ENCODE measurements at regions not wholly inside any gene's neighbourhood (a gene's known extent, or its start where the extent isn't known, plus 50 kb on each side); places are given as distances from the start of the nearest gene placed in this dataset.

GRCh38 chr11:11105361-11105760 is 247.5 kb upstream of the ZBED5 start:
- Histone ChIP-seq H3K4me3 (no peak overlapping the region), H3K27me3 (no peaks in the 10 kb centered on the region), H3K9me3 (no peaks in the 10 kb centered on the region), H3K4me1 (peaks cover 0 to 10% (median 0%) of the 10 kb centered on the region in 4 donors), H3K27ac (no peak overlapping the region), H3K36me3 (no peaks in the 10 kb centered on the region)
- no peak for TF ChIP-seq CTCF (IDR thresholded peaks at IDR 0.05)
- DNase-seq, result no peak
- intact Hi-C loops (cut with DNase I; ENCODE audit: low total_unique reads), result no loop called here

DNA sequence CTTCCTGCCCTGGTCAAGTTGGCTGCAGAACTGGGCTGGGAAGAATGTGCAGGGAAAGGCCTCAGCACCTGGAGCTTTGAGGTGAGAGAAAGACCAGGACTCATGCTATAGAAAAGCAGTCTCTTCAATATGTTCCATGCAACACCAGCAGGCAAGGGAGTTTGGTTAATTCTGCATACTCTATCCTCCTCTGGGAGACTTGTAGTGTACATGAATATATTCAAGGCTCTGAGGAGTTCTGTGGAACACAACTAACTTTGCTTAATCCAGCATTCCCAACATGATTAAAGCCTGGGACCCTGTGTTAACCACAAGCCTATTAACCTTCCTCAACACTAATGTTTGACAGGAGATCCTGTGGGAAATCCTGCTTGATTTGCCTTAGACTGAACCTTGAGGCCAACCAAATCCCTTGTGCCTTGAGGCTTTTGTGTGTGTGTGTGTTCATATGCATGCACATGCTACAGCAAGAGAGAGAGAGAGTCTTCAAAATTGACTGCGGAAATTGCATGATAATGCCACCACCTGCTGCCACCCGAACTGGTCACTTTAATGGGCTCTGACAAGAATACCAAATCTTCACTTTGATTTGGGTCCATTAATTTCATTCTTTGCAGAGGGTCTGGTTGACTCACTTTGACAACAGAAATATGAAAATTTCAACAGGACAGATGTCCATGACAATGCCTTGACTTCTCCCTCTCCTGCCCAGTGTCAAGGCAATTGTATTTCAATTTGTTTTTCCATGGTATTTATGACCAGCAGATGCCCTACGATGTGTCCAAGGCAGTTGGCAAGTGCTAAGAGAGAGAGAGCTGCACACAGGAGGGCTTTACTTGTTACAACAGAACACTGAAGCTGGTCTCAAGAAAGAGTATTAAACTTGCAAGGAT is 238.2 kb upstream of the ZBED5 start:
- DNase-seq, result no peak
- intact Hi-C loops (cut with DNase I; ENCODE audit: low total_unique reads), result no loop called here
- TF ChIP-seq CTCF (IDR thresholded peaks at IDR 0.05), result no peak

GRCh38 chr11:11090495-11090894 is 232.6 kb upstream of the ZBED5 start:
- DNase-seq, result no peak
- Histone ChIP-seq H3K4me1 (no peaks in the 10 kb centered on the region), H3K27me3 (no peaks in the 10 kb centered on the region), H3K4me3 (no peak overlapping the region), H3K9me3 (no peaks in the 10 kb centered on the region), H3K36me3 (no peaks in the 10 kb centered on the region), H3K27ac (no peak overlapping the region)
- intact Hi-C loops (cut with DNase I; ENCODE audit: low total_unique reads), result no loop called here
- TF ChIP-seq CTCF (IDR thresholded peaks at IDR 0.05), result no peak

More for the DNA sequence above, 238.2 kb upstream of the ZBED5 start:
- Histone ChIP-seq H3K4me3 (no peak overlapping the region), H3K36me3 (no peaks in the 10 kb centered on the region), H3K9me3 (no peaks in the 10 kb centered on the region), H3K27ac (no peak overlapping the region), H3K4me1 (peaks cover 0 to 12% (median 0%) of the 10 kb centered on the region in 4 donors), H3K27me3 (no peaks in the 10 kb centered on the region)

DNA sequence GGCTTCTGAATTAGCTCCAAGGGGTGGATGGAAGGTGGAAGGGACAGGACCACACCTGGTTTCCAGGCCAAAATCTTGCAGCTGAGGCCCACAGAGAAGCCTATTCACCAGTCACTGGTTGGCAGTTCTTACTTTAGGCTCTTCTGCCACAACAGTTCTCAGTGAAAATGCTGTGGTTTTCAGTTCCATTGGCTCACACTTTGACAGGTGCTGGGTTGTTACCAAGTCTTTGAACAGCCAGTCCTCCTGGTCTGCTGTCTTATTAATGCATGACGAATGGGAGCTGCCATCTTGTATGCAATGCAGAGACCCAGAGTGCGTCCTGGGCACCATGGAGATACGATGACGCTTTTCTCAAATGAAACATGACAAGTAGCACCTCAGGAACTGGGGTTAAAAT is 232.0 kb upstream of the ZBED5 start:
- DNase-seq, result no peak
- no peak for TF ChIP-seq CTCF (IDR thresholded peaks at IDR 0.05)
- H3K4me3 ChIP-seq, result no peak overlapping the region
- H3K9me3 ChIP-seq, result no peaks in the 10 kb centered on the region
- H3K4me1 ChIP-seq, result no peaks in the 10 kb centered on the region
- no peaks in the 10 kb centered on the region for H3K36me3 ChIP-seq
- intact Hi-C loops (cut with DNase I; ENCODE audit: low total_unique reads), result no loop called here
- no peak overlapping the region for H3K27ac ChIP-seq
- no peaks in the 10 kb centered on the region for H3K27me3 ChIP-seq

- Histone ChIP-seq H3K4me3 (no peak overlapping the region), H3K9me3 (no peaks in the 10 kb centered on the region), H3K4me1 (peaks cover 0 to 6% (median 0%) of the 10 kb centered on the region in 4 donors), H3K27ac (no peak overlapping the region), H3K27me3 (no peaks in the 10 kb centered on the region), H3K36me3 (no peaks in the 10 kb centered on the region)
- intact Hi-C loops (cut with DNase I; ENCODE audit: low total_unique reads), result no loop called here
- no peak for DNase-seq
- TF ChIP-seq CTCF (IDR thresholded peaks at IDR 0.05), result no peak
Measured at GRCh38 chr11:11086979-11087378, 229.1 kb upstream of the ZBED5 start.

All from tibial artery (tissue), 4 donors.